A673 (cell line): ENCODE measurements at regions not wholly inside any gene's neighbourhood (a gene's known extent, or its start where the extent isn't known, plus 50 kb on each side); places are given as distances from the start of the nearest gene placed in this dataset.

Experiments
- BruUV-seq: library from RNA; stranded (reverse); fragments of 400-500 nt; replicated peaks from 2 replicates; lab custom pipeline; 2021; lab: Mats Ljungman, UMichigan
- CTCF ChIA-PET: fragments of 300-600 bp; sonication (Branson Sonifier 250); formaldehyde crosslinking; loops from one replicate; lab custom pipeline; 2022; ENCODE audit warnings: antibody characterized with exemption; lab: Charles Lee
- POLR2A ChIA-PET: fragments of 300-600 bp; sonication (Branson Sonifier 250); formaldehyde crosslinking; loops from one replicate; lab custom pipeline; 2022; ENCODE audit warnings: antibody characterized with exemption; ENCODE audit not compliant: low non-redundant PET; lab: Charles Lee
- DNase-seq: peaks from one replicate; pipeline ENCODE4 v3.0.0-alpha.2; 2015; ENCODE audit warnings: low spot score
- H3K27ac ChIP-seq: fragments of 200-600 bp; sonication (generic); 2 replicates; pipeline ENCODE4 v1.5.1; 2016; ENCODE audit warnings: mixed run types, low read depth, mild to moderate bottlenecking, mixed read lengths, antibody characterized with exemption, low read length; ENCODE audit not compliant: poor library complexity, severe bottlenecking
- H3K27me3 ChIP-seq: fragments of 200-600 bp; sonication (generic); replicated peaks from 2 replicates; pipeline ENCODE4 v1.6.1; 2017; ENCODE audit warnings: mixed run types, low read depth, mild to moderate bottlenecking, mixed read lengths, antibody characterized with exemption, low read length; ENCODE audit not compliant: insufficient read depth, poor library complexity
- H3K36me3 ChIP-seq: fragments of 200-600 bp; sonication (generic); 2 replicates; pipeline ENCODE4 v1.6.1; 2016; ENCODE audit warnings: mixed run types, mild to moderate bottlenecking, mixed read lengths, antibody characterized with exemption, low read length; ENCODE audit not compliant: insufficient read depth, poor library complexity, severe bottlenecking
- H3K4me1 ChIP-seq: fragments of 200-600 bp; sonication (generic); 2 replicates; pipeline ENCODE4 v1.6.1; 2017; ENCODE audit warnings: mixed run types, mild to moderate bottlenecking, mixed read lengths, antibody characterized with exemption, low read length; ENCODE audit not compliant: insufficient read depth, poor library complexity, severe bottlenecking
- H3K4me3 ChIP-seq: fragments of 200-600 bp; sonication (generic); 2 replicates; pipeline ENCODE4 v1.5.1; 2016; ENCODE audit warnings: low read depth, mixed run types, mild to moderate bottlenecking, mixed read lengths, low read length; ENCODE audit not compliant: poor library complexity, severe bottlenecking
- H3K9me3 ChIP-seq: fragments of 200-600 bp; sonication (generic); 2 replicates; pipeline ENCODE4 v1.6.1; 2016; ENCODE audit warnings: mixed run types, low read depth, mild to moderate bottlenecking, mixed read lengths, antibody characterized with exemption, low read length; ENCODE audit not compliant: poor library complexity, severe bottlenecking
- EZH2 ChIP-seq: fragments of 200-600 bp; sonication (generic); IDR thresholded peaks from 2 replicates; pipeline ENCODE4 v1.6.1; 2017; ENCODE audit warnings: borderline replicate concordance, low read depth, mild to moderate bottlenecking, mixed read lengths, antibody characterized with exemption, low read length; ENCODE audit not compliant: poor library complexity, severe bottlenecking
- intact Hi-C: fragments of 100-400 bp; cut with micrococcal nuclease; formaldehyde crosslinking; loops from one replicate; pipeline ENCODE4 v1.10.0; 2022; ENCODE audit not compliant: unreplicated experiment
- TF ChIP-seq, protein P1 (sequence below): fragments of 300-800, 200-600 bp; sonication (generic); conservative IDR thresholded peaks from 2 replicates; pipeline ENCODE4 v1.5.1; 2017; ENCODE audit warnings: low read depth, mild to moderate bottlenecking, antibody characterized with exemption, low read length, moderate library complexity, mixed read lengths

GRCh38 chr2:12658310-12658945 is 58.3 kb upstream of the TRIB2 start:
- Histone ChIP-seq H3K9me3 (no peaks in the 10 kb centered on the region), H3K36me3 (no peaks in the 10 kb centered on the region), H3K27me3 (no peaks in the 10 kb centered on the region), H3K27ac (no peak overlapping the region), H3K4me3 (no peak overlapping the region), H3K4me1 (no peaks in the 10 kb centered on the region)
- TF ChIP-seq, protein P1, sequence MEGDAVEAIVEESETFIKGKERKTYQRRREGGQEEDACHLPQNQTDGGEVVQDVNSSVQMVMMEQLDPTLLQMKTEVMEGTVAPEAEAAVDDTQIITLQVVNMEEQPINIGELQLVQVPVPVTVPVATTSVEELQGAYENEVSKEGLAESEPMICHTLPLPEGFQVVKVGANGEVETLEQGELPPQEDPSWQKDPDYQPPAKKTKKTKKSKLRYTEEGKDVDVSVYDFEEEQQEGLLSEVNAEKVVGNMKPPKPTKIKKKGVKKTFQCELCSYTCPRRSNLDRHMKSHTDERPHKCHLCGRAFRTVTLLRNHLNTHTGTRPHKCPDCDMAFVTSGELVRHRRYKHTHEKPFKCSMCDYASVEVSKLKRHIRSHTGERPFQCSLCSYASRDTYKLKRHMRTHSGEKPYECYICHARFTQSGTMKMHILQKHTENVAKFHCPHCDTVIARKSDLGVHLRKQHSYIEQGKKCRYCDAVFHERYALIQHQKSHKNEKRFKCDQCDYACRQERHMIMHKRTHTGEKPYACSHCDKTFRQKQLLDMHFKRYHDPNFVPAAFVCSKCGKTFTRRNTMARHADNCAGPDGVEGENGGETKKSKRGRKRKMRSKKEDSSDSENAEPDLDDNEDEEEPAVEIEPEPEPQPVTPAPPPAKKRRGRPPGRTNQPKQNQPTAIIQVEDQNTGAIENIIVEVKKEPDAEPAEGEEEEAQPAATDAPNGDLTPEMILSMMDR = no peak
- TF ChIP-seq EZH2 = no peak
- CTCF ChIA-PET = no interaction called here
- intact Hi-C loops = no loop called here
- no TSS peak for BruUV-seq
- POLR2A ChIA-PET = no interaction called here
- no peak for DNase-seq

GRCh38 chr2:12661489-12661888 is 55.2 kb upstream of the TRIB2 start:
- Histone ChIP-seq H3K4me3 (no peak overlapping the region), H3K4me1 (no peaks in the 10 kb centered on the region), H3K27me3 (no peaks in the 10 kb centered on the region), H3K27ac (no peak overlapping the region), H3K9me3 (peaks cover 6% of the 10 kb centered on the region), H3K36me3 (no peaks in the 10 kb centered on the region)
- CTCF ChIA-PET = no interaction called here
- POLR2A ChIA-PET = no interaction called here
- no peak for DNase-seq
- TF ChIP-seq EZH2 = no peak
- TF ChIP-seq, protein P1 = no peak
- BruUV-seq = no TSS peak
- intact Hi-C loops = no loop called here

- ChIA-PET CTCF (interaction anchor here (0.6 kb wide), 1 partner anchor 10 kb away, joined by 3 read pairs; no protein-coding TSS in a partner anchor), POLR2A (no interaction called here)
- intact Hi-C loops = no loop called here
- DNase-seq = peak; percentile 46
- no peak for TF ChIP-seq EZH2
- TF ChIP-seq, protein P1 = no peak
- no peaks in the 10 kb centered on the region for H3K36me3 ChIP-seq
- H3K4me1 ChIP-seq = no peaks in the 10 kb centered on the region
- H3K4me3 ChIP-seq = no peak overlapping the region
- BruUV-seq = no TSS peak
- no peaks in the 10 kb centered on the region for H3K27me3 ChIP-seq
- H3K9me3 ChIP-seq = peaks cover 14% of the 10 kb centered on the region
- no peak overlapping the region for H3K27ac ChIP-seq
These were observed 53.3 kb upstream of the TRIB2 start for GRCh38 chr2:12663306-12664037.
